ENCODE measurements at regions not wholly inside any gene's neighbourhood (a gene's known extent, or its start where the extent isn't known, plus 50 kb on each side); places are given as distances from the start of the nearest gene placed in this dataset.

GRCh38 chr1:30315185-30315960 is 408.0 kb downstream of the MATN1 start:
- intact Hi-C loops (cut with DNase I; ENCODE audit: low total_unique reads): no loop called here
- Histone ChIP-seq H3K4me3 (no peak overlapping the region), H3K27me3 (peaks cover 0 to 19% of the 10 kb centered on the region in 2 donors), H3K4me1 (no peaks in the 10 kb centered on the region), H3K36me3 (no peaks in the 10 kb centered on the region), H3K27ac (no peak overlapping the region), H3K9me3 (no peaks in the 10 kb centered on the region)
- DNase-seq (ENCODE audit: low spot score in 2 of 2): no peak
- no peak for TF ChIP-seq CTCF (IDR thresholded peaks at IDR 0.05)
- no peak for TF ChIP-seq POLR2A (IDR thresholded peaks at IDR 0.05)
- no peak for TF ChIP-seq POLR2AphosphoS5 (IDR thresholded peaks at IDR 0.05)

- H3K36me3 ChIP-seq: no peaks in the 10 kb centered on the region
- H3K4me3 ChIP-seq: no peak overlapping the region
- no peaks in the 10 kb centered on the region for H3K4me1 ChIP-seq
- no peak overlapping the region for H3K27ac ChIP-seq
- no peaks in the 10 kb centered on the region for H3K9me3 ChIP-seq
- DNase-seq (ENCODE audit: low spot score in 2 of 2): no peak
- peaks cover 0 to 19% of the 10 kb centered on the region in 2 donors for H3K27me3 ChIP-seq
- intact Hi-C loops (cut with DNase I; ENCODE audit: low total_unique reads): no loop called here
- TF ChIP-seq CTCF (IDR thresholded peaks at IDR 0.05): no peak
- no peak for TF ChIP-seq POLR2AphosphoS5 (IDR thresholded peaks at IDR 0.05)
- no peak for TF ChIP-seq POLR2A (IDR thresholded peaks at IDR 0.05)
These were observed 408.8 kb downstream of the MATN1 start for GRCh38 chr1:30314591-30314990.

GRCh38 chr1:30313584-30313983 is 409.8 kb downstream of the MATN1 start:
- intact Hi-C loops (cut with DNase I; ENCODE audit: low total_unique reads): no loop called here
- H3K4me3 ChIP-seq: no peak overlapping the region
- H3K4me1 ChIP-seq: no peaks in the 10 kb centered on the region
- peaks cover 0 to 19% of the 10 kb centered on the region in 2 donors for H3K27me3 ChIP-seq
- DNase-seq (ENCODE audit: low spot score in 2 of 2): no peak
- no peaks in the 10 kb centered on the region for H3K9me3 ChIP-seq
- no peak overlapping the region for H3K27ac ChIP-seq
- H3K36me3 ChIP-seq: no peaks in the 10 kb centered on the region
- TF ChIP-seq CTCF (IDR thresholded peaks at IDR 0.05): no peak
- TF ChIP-seq POLR2AphosphoS5 (IDR thresholded peaks at IDR 0.05): no peak
- TF ChIP-seq POLR2A (IDR thresholded peaks at IDR 0.05): no peak

- Histone ChIP-seq H3K36me3 (no peaks in the 10 kb centered on the region), H3K27me3 (peaks cover 0 to 19% of the 10 kb centered on the region in 2 donors), H3K4me1 (no peaks in the 10 kb centered on the region), H3K27ac (no peak overlapping the region), H3K4me3 (no peak overlapping the region), H3K9me3 (no peaks in the 10 kb centered on the region)
- no peak for TF ChIP-seq CTCF (IDR thresholded peaks at IDR 0.05)
- TF ChIP-seq POLR2AphosphoS5 (IDR thresholded peaks at IDR 0.05): no peak
- no peak for TF ChIP-seq POLR2A (IDR thresholded peaks at IDR 0.05)
- DNase-seq (ENCODE audit: low spot score in 2 of 2): no peak
- intact Hi-C loops (cut with DNase I; ENCODE audit: low total_unique reads): no loop called here
These were observed 410.2 kb downstream of the MATN1 start for GRCh38 chr1:30313176-30313575.

- no peak overlapping the region for H3K4me3 ChIP-seq
- DNase-seq (ENCODE audit: low spot score in 2 of 2): no peak
These were observed 411.2 kb downstream of the MATN1 start for GRCh38 chr1:30312226-30312625.

More at GRCh38 chr1:30312226-30312625, 411.2 kb downstream of the MATN1 start:
- intact Hi-C loops (cut with DNase I; ENCODE audit: low total_unique reads): no loop called here
- H3K36me3 ChIP-seq: no peaks in the 10 kb centered on the region
- H3K9me3 ChIP-seq: no peaks in the 10 kb centered on the region
- no peaks in the 10 kb centered on the region for H3K4me1 ChIP-seq
- TF ChIP-seq POLR2A (IDR thresholded peaks at IDR 0.05) (no peak), CTCF (IDR thresholded peaks at IDR 0.05) (no peak), POLR2AphosphoS5 (IDR thresholded peaks at IDR 0.05) (no peak)
- H3K27ac ChIP-seq: no peak overlapping the region
- H3K27me3 ChIP-seq: peaks cover 0 to 19% of the 10 kb centered on the region in 2 donors
